Large intestine (tissue), 3 donors: ENCODE measurements at regions not wholly inside any gene's neighbourhood (a gene's known extent, or its start where the extent isn't known, plus 50 kb on each side); places are given as distances from the start of the nearest gene placed in this dataset.
A peak's percentile ranks its signal among the peaks of the same experiment; 100 is the strongest.

Experiments
- DNase-seq, 2 donors: peaks; one replicate each; pipeline versions ENCODE4 v3.0.0 to v3.0.0-alpha.2; 2013
- H3K27ac ChIP-seq: one replicate; pipeline ENCODE4 v1.5.1; 2013; ENCODE audit warnings: low read length
- H3K27me3 ChIP-seq: 2 replicates; pipeline ENCODE4 v1.6.1; 2013; ENCODE audit warnings: low read length; ENCODE audit not compliant: control insufficient read depth, insufficient read depth
- H3K36me3 ChIP-seq: 2 replicates; pipeline ENCODE4 v1.6.1; 2013; ENCODE audit warnings: low read length; ENCODE audit not compliant: control insufficient read depth, insufficient read depth
- H3K4me1 ChIP-seq: one replicate; pipeline ENCODE4 v1.6.1; 2013; ENCODE audit warnings: low read length; ENCODE audit not compliant: control insufficient read depth, insufficient read depth
- H3K4me3 ChIP-seq: one replicate; pipeline ENCODE4 v1.5.1; 2013; ENCODE audit warnings: low read length
- H3K9me3 ChIP-seq: one replicate; pipeline ENCODE4 v1.6.1; 2013; ENCODE audit warnings: mild to moderate bottlenecking, low read depth, low read length, moderate library complexity; ENCODE audit not compliant: control insufficient read depth
- WGBS: methylation state at CpG from one replicate; pipeline ENCODE4 v1.1.5; 2013; ENCODE audit warnings: low lambda C conversion rate; ENCODE audit not compliant: insufficient coverage; 5-methylcytosine and 5-hydroxymethylcytosine counted together

GRCh38 chr4:126223784-126224407 lies 909.1 kb downstream of the FAT4 start:
- Histone ChIP-seq H3K27me3 (no peaks in the 10 kb centered on the region), H3K27ac (no peak overlapping the region), H3K36me3 (no peaks in the 10 kb centered on the region), H3K4me1 (no peaks in the 10 kb centered on the region), H3K9me3 (no peaks in the 10 kb centered on the region), H3K4me3 (no peak overlapping the region)
- 57% methylated on average over 1 of the region's 2 CpGs for WGBS
- DNase-seq = no peak

- Histone ChIP-seq H3K4me1 (no peaks in the 10 kb centered on the region), H3K27me3 (no peaks in the 10 kb centered on the region), H3K4me3 (no peak overlapping the region), H3K27ac (no peak overlapping the region), H3K9me3 (no peaks in the 10 kb centered on the region), H3K36me3 (no peaks in the 10 kb centered on the region)
- no peak for DNase-seq
- WGBS = 95% methylated on average over 2 of the region's 4 CpGs
Observed at GRCh38 chr4:126227428-126227827, 912.7 kb downstream of the FAT4 start.

GRCh38 chr4:126230269-126230668 lies 915.5 kb downstream of the FAT4 start:
- no peak for DNase-seq
- Histone ChIP-seq H3K9me3 (no peaks in the 10 kb centered on the region), H3K27me3 (no peaks in the 10 kb centered on the region), H3K4me3 (no peak overlapping the region), H3K27ac (no peak overlapping the region), H3K4me1 (no peaks in the 10 kb centered on the region), H3K36me3 (no peaks in the 10 kb centered on the region)
- WGBS = 100% methylated on average over 1 of the region's 1 CpG

- Histone ChIP-seq H3K9me3 (no peaks in the 10 kb centered on the region), H3K4me1 (no peaks in the 10 kb centered on the region), H3K36me3 (no peaks in the 10 kb centered on the region), H3K27me3 (no peaks in the 10 kb centered on the region), H3K27ac (no peak overlapping the region), H3K4me3 (no peak overlapping the region)
- DNase-seq = no peak
- WGBS = 100% methylated on average over 1 of the region's 2 CpGs
Observed at GRCh38 chr4:126233483-126233882, 918.7 kb downstream of the FAT4 start.

- Histone ChIP-seq H3K27me3 (no peaks in the 10 kb centered on the region), H3K9me3 (no peaks in the 10 kb centered on the region), H3K27ac (no peak overlapping the region), H3K36me3 (no peaks in the 10 kb centered on the region), H3K4me1 (no peaks in the 10 kb centered on the region), H3K4me3 (no peak overlapping the region)
- DNase-seq = no peak
Observed at GRCh38 chr4:126238013-126238412, 923.3 kb downstream of the FAT4 start.

GRCh38 chr4:126241634-126242033 lies 926.9 kb downstream of the FAT4 start:
- no peak for DNase-seq
- Histone ChIP-seq H3K4me3 (no peak overlapping the region), H3K4me1 (no peaks in the 10 kb centered on the region), H3K27me3 (no peaks in the 10 kb centered on the region), H3K9me3 (no peaks in the 10 kb centered on the region), H3K27ac (no peak overlapping the region), H3K36me3 (no peaks in the 10 kb centered on the region)
- WGBS = 88% methylated on average over 1 of the region's 2 CpGs

- H3K27me3 ChIP-seq = no peaks in the 10 kb centered on the region
- DNase-seq = peak in 1 of 2 donors; percentile 1
- 100% methylated on average over 1 of the region's 7 CpGs for WGBS
- H3K36me3 ChIP-seq = no peaks in the 10 kb centered on the region
- H3K4me1 ChIP-seq = no peaks in the 10 kb centered on the region
- peaks cover 3% of the 10 kb centered on the region for H3K9me3 ChIP-seq
- no peak overlapping the region for H3K4me3 ChIP-seq
- H3K27ac ChIP-seq = no peak overlapping the region
Observed at GRCh38 chr4:126242679-126243390, 928.1 kb downstream of the FAT4 start.

- H3K9me3 ChIP-seq = peaks cover 3% of the 10 kb centered on the region
- no peaks in the 10 kb centered on the region for H3K36me3 ChIP-seq
- no peak overlapping the region for H3K4me3 ChIP-seq
- no peak overlapping the region for H3K27ac ChIP-seq
- no peaks in the 10 kb centered on the region for H3K4me1 ChIP-seq
- no CpG with 5 or more reads among the region's 3 CpGs for WGBS
- no peak for DNase-seq
- no peaks in the 10 kb centered on the region for H3K27me3 ChIP-seq
Observed at GRCh38 chr4:126247409-126247808, 932.7 kb downstream of the FAT4 start.

GRCh38 chr4:126250006-126250405 lies 935.3 kb downstream of the FAT4 start:
- H3K27me3 ChIP-seq = no peaks in the 10 kb centered on the region
- no peak overlapping the region for H3K4me3 ChIP-seq
- no peak overlapping the region for H3K27ac ChIP-seq
- no peak for DNase-seq
- H3K36me3 ChIP-seq = no peaks in the 10 kb centered on the region
- no peaks in the 10 kb centered on the region for H3K4me1 ChIP-seq
- 100% methylated on average over 1 of the region's 2 CpGs for whole genome bisulfite sequencing
- peaks cover 3% of the 10 kb centered on the region for H3K9me3 ChIP-seq

- no peaks in the 10 kb centered on the region for H3K36me3 ChIP-seq
- no peaks in the 10 kb centered on the region for H3K4me1 ChIP-seq
- no peak overlapping the region for H3K27ac ChIP-seq
Observed at GRCh38 chr4:126251169-126251568, 936.4 kb downstream of the FAT4 start.

GRCh38 chr4:126262665-126263064 lies 947.9 kb downstream of the FAT4 start:
- no peaks in the 10 kb centered on the region for H3K4me1 ChIP-seq

More at GRCh38 chr4:126251169-126251568, 936.4 kb downstream of the FAT4 start:
- peaks cover 3% of the 10 kb centered on the region for H3K9me3 ChIP-seq
- no peaks in the 10 kb centered on the region for H3K27me3 ChIP-seq
- DNase-seq = no peak
- no peak overlapping the region for H3K4me3 ChIP-seq

More at GRCh38 chr4:126262665-126263064, 947.9 kb downstream of the FAT4 start:
- Histone ChIP-seq H3K27ac (no peak overlapping the region), H3K9me3 (no peaks in the 10 kb centered on the region), H3K4me3 (no peak overlapping the region), H3K27me3 (no peaks in the 10 kb centered on the region), H3K36me3 (no peaks in the 10 kb centered on the region)
- no CpG with 5 or more reads among the region's 2 CpGs for WGBS
- no peak for DNase-seq
